ENCODE measurements at regions not wholly inside any gene's neighbourhood (a gene's known extent, or its start where the extent isn't known, plus 50 kb on each side); places are given as distances from the start of the nearest gene placed in this dataset.

GRCh38 chr22:48630848-48631247, 1196.8 kb downstream of the BRD1 start:
- Histone ChIP-seq H3K14ac (replicated peaks; ENCODE audit: low read depth, low read length) (no peak overlapping the region), H2BK5ac (ENCODE audit: low read depth, low read length, poor library complexity, severe bottlenecking) (no peak overlapping the region), H4K91ac (ENCODE audit: insufficient read depth, low read depth, low read length) (no peak overlapping the region), H3K27ac (ENCODE audit: insufficient read depth, low read length) (no peak overlapping the region), H3K18ac (ENCODE audit: low read depth, low read length) (no peak overlapping the region), H2AFZ (replicated peaks; ENCODE audit: low read length, poor library complexity) (no peak overlapping the region), H2AK5ac (ENCODE audit: low read depth, low read length) (no peak overlapping the region), H3K4me1 (ENCODE audit: control insufficient read depth, insufficient read depth, low read length) (no peaks in the 10 kb centered on the region), H3K56ac (ENCODE audit: extremely low read depth, insufficient read depth, low read length) (no peak overlapping the region), H4K20me1 (ENCODE audit: insufficient read depth, low read length) (no peaks in the 10 kb centered on the region), H4K8ac (ENCODE audit: low read depth in 2 of 2, low read length in 2 of 2) (no peak overlapping the region), H3K4me2 (ENCODE audit: low read depth, low read length) (no peak overlapping the region), H4K5ac (ENCODE audit: low read depth, low read length) (no peak overlapping the region), H2BK120ac (ENCODE audit: low read depth, low read length) (no peak overlapping the region), H3K9me1 (ENCODE audit: insufficient read depth, low read length) (no peaks in the 10 kb centered on the region), H3K9ac (ENCODE audit: low read depth, low read length) (no peak overlapping the region), H3K36me3 (ENCODE audit: control insufficient read depth, insufficient read depth, low read length) (no peaks in the 10 kb centered on the region), H2AK9ac (replicated peaks; ENCODE audit: low read depth, low read length, poor library complexity) (no peak overlapping the region), H3K27me3 (ENCODE audit: control insufficient read depth, insufficient read depth, low read length) (no peaks in the 10 kb centered on the region), H3K9me3 (ENCODE audit: control insufficient read depth, insufficient read depth, low read length) (peaks cover 53% of the 10 kb centered on the region), H3K23ac (ENCODE audit: low read depth, low read length) (no peak overlapping the region), H3K79me1 (ENCODE audit: low read depth in 1 of 2, low read length in 2 of 2) (no peaks in the 10 kb centered on the region), H2BK15ac (ENCODE audit: low read depth, low read length) (no peak overlapping the region), H3K4ac (ENCODE audit: low read depth, low read length) (no peak overlapping the region), H3K4me3 (ENCODE audit: insufficient read depth, low read depth, low read length) (no peak overlapping the region), H2BK20ac (ENCODE audit: low read depth, low read length) (no peak overlapping the region)
- dilution Hi-C loops (cut with HindIII; ENCODE audit: low sequenced_read_pairs, unreplicated experiment): no loop called here
- CTCF ChIA-PET: no interaction called here
- BruUV-seq (replicated peaks): no TSS peak
- intact Hi-C loops (cut with micrococcal nuclease): no loop called here
- TF ChIP-seq BHLHE40 (IDR thresholded peaks at IDR 0.05; ENCODE audit: low read depth, low read length) (no peak), RAD21 (IDR thresholded peaks at IDR 0.05; ENCODE audit: low read length) (no peak), NFE2L2 (IDR thresholded peaks at IDR 0.05; ENCODE audit: low read depth, low read length) (no peak), ELK1 (IDR thresholded peaks at IDR 0.05; ENCODE audit: borderline replicate concordance, low read depth, low read length) (no peak), POLR2A (IDR thresholded peaks at IDR 0.05; ENCODE audit: low read depth, low read length) (no peak), RCOR1 (IDR thresholded peaks at IDR 0.05; ENCODE audit: insufficient replicate concordance, low read length) (no peak), CHD1 (IDR thresholded peaks at IDR 0.05; ENCODE audit: low read depth, low read length) (no peak), FOS (IDR thresholded peaks at IDR 0.05; ENCODE audit: low read depth, low read length) (no peak), CTCF (conservative IDR thresholded peaks at IDR 0.05; ENCODE audit: low read depth, low read length) (no peak)
- DNase-seq (no peak), ATAC-seq (ENCODE audit: low read depth) (no peak)
- WGBS, 2 experiments (ENCODE audit: extremely low coverage in 2 of 2, insufficient read length in 1 of 2): 55% methylated on average over 4 of the region's 17 CpGs; no CpG with 5 or more reads in 1 of the 2 experiments
- in situ Hi-C loops (cut with MboI; ENCODE audit: low sequenced_read_pairs): no loop called here
- POLR2A ChIA-PET (ENCODE audit: unreplicated experiment): no interaction called here

All from IMR-90 (cell line).